ENCODE measurements at regions not wholly inside any gene's neighbourhood (a gene's known extent, or its start where the extent isn't known, plus 50 kb on each side); places are given as distances from the start of the nearest gene placed in this dataset.

DNA sequence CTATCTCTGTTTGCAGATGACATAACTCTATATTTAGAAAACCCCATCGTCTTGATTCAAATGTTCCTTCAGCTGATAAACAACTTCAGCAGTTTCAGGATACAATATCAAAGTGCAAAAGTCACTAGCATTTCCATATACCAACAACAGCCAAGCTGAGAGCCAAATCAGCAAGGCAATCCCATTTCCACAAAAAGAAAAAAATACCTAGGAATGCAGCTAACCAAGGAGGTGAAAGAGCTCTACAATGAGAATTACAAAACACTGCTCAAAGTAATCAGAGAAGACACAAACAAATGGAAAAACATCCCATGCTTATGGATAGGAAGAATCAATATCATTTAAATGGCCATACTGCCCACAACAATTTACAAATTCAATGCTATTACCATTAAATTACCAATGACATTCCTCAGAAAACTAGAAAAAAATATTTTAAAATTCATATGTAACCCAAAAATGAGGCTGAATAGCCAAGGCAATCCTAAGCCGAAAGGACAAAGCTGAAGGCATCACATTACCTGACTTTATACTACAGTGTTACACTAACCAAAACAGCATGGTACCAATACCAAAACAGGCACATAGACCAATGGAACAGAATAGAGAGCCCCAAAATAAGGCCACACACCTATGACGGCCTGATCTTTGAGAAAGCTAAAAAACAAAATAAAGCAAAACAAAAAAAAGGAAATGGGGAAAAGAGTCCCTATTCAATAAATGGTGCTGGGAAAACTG is 901.7 kb downstream of the LRFN5 start:
- H4K8ac ChIP-seq (ENCODE audit: low read depth, low read length): no peak overlapping the region
- no peak overlapping the region for H3K9ac ChIP-seq (ENCODE audit: low read length)
- no peak overlapping the region for H2BK12ac ChIP-seq (ENCODE audit: low read length)
- H2BK5ac ChIP-seq (ENCODE audit: low read depth, low read length, poor library complexity): no peak overlapping the region
- H3K4me3 ChIP-seq (ENCODE audit: low read depth, low read length): no peak overlapping the region
- H3K36me3 ChIP-seq (ENCODE audit: control insufficient read depth in 1 of 2, insufficient read depth in 2 of 2, low read length in 2 of 2): no peaks in the 10 kb centered on the region
- H3K4ac ChIP-seq (ENCODE audit: low read depth, low read length): no peak overlapping the region
- H3K79me1 ChIP-seq (ENCODE audit: low read length): no peaks in the 10 kb centered on the region
- no peak overlapping the region for H3K14ac ChIP-seq (ENCODE audit: low read length)
- H4K91ac ChIP-seq (ENCODE audit: low read depth, low read length): no peak overlapping the region
- H3K4me1 ChIP-seq (ENCODE audit: control insufficient read depth in 1 of 2, insufficient read depth in 2 of 2, low read length in 2 of 2): no peaks in the 10 kb centered on the region
- H2AFZ ChIP-seq (ENCODE audit: insufficient read depth, low read length, poor library complexity): no peak overlapping the region
- no peaks in the 10 kb centered on the region for H3K9me3 ChIP-seq (ENCODE audit: insufficient read depth, low read depth, low read length)
- no peak overlapping the region for H3K23ac ChIP-seq (ENCODE audit: low read length)
- no peak overlapping the region for H3K27ac ChIP-seq (ENCODE audit: low read depth, low read length)
- no peak for DNase-seq
- no peaks in the 10 kb centered on the region for H3K27me3 ChIP-seq (ENCODE audit: insufficient read depth, low read length)
- no peak overlapping the region for H2AK5ac ChIP-seq (ENCODE audit: low read length)
- no CpG with 5 or more reads among the region's 3 CpGs for WGBS (ENCODE audit: extremely low coverage, insufficient coverage, insufficient read length)
- H2BK120ac ChIP-seq (ENCODE audit: insufficient read depth, low read length, poor library complexity): no peak overlapping the region
- H3K18ac ChIP-seq (ENCODE audit: low read length): no peak overlapping the region
- no peak overlapping the region for H4K12ac ChIP-seq (ENCODE audit: low read depth, low read length)
- no peaks in the 10 kb centered on the region for H3K79me2 ChIP-seq (ENCODE audit: control insufficient read depth, insufficient read depth, low read length, poor library complexity)
- no peak overlapping the region for H3K4me2 ChIP-seq (ENCODE audit: low read length)

DNA sequence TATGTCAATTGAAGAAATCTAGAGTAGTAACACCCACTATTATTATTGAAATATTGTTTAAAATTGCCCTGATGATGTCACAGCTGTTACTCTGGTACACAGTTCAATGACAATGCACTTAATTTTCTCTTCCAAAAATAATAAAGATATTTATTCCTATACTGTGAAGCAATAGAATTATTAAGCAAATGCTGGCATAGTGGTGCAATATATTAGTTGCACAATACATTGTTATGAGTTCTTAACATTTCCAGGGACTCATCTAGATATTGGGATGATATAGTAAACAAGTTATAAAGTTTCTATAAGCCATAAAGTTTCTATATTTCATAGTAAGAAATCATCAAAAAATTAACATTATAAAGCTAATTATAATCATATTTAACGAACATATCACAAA is 897.8 kb downstream of the LRFN5 start:
- H3K23ac ChIP-seq (ENCODE audit: low read length): no peak overlapping the region

DNA sequence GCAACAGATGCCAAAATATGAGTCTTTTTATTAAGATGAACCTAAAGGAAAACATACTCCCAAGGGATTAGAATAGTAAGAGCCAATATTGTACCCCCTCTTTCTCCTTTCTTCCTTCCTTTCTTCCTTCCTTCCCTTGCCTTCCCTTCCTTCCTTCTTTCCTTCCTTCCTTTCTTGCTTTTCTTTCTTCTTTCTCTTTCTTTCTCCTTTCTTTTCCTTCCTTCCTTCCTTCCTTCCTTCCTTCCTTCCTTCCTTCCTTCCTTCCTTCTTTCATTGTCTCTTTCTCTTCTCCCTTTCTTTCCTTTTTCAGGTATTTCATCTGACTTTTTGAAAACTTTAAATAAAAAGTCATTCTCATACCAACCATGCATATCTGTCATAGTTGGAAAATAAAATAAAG is 892.5 kb downstream of the LRFN5 start:
- Histone ChIP-seq H3K18ac (ENCODE audit: low read length) (no peak overlapping the region), H3K14ac (ENCODE audit: low read length) (no peak overlapping the region), H3K4me2 (ENCODE audit: low read length) (no peak overlapping the region), H2AK5ac (ENCODE audit: low read length) (no peak overlapping the region), H3K27me3 (ENCODE audit: insufficient read depth, low read length) (no peaks in the 10 kb centered on the region), H3K9ac (ENCODE audit: low read length) (no peak overlapping the region), H3K27ac (ENCODE audit: low read depth, low read length) (no peak overlapping the region), H2BK12ac (ENCODE audit: low read length) (no peak overlapping the region), H3K79me1 (ENCODE audit: low read length) (no peaks in the 10 kb centered on the region), H3K23ac (ENCODE audit: low read length) (no peak overlapping the region), H3K79me2 (ENCODE audit: control insufficient read depth, insufficient read depth, low read length, poor library complexity) (no peaks in the 10 kb centered on the region), H3K4me3 (ENCODE audit: low read depth, low read length) (no peak overlapping the region), H4K91ac (ENCODE audit: low read depth, low read length) (no peak overlapping the region), H4K12ac (ENCODE audit: low read depth, low read length) (no peak overlapping the region), H2BK5ac (ENCODE audit: low read depth, low read length, poor library complexity) (no peak overlapping the region), H3K4ac (ENCODE audit: low read depth, low read length) (no peak overlapping the region), H2AFZ (ENCODE audit: insufficient read depth, low read length, poor library complexity) (no peak overlapping the region), H3K4me1 (ENCODE audit: control insufficient read depth in 1 of 2, insufficient read depth in 2 of 2, low read length in 2 of 2) (no peaks in the 10 kb centered on the region), H3K9me3 (ENCODE audit: insufficient read depth, low read depth, low read length) (no peaks in the 10 kb centered on the region), H3K36me3 (ENCODE audit: control insufficient read depth in 1 of 2, insufficient read depth in 2 of 2, low read length in 2 of 2) (no peaks in the 10 kb centered on the region), H2BK120ac (ENCODE audit: insufficient read depth, low read length, poor library complexity) (no peak overlapping the region), H4K8ac (ENCODE audit: low read depth, low read length) (no peak overlapping the region)
- no peak for DNase-seq

More for the DNA sequence above, 897.8 kb downstream of the LRFN5 start:
- Histone ChIP-seq H2BK5ac (ENCODE audit: low read depth, low read length, poor library complexity) (no peak overlapping the region), H3K4me1 (ENCODE audit: control insufficient read depth in 1 of 2, insufficient read depth in 2 of 2, low read length in 2 of 2) (no peaks in the 10 kb centered on the region), H3K36me3 (ENCODE audit: control insufficient read depth in 1 of 2, insufficient read depth in 2 of 2, low read length in 2 of 2) (no peaks in the 10 kb centered on the region), H3K4me3 (ENCODE audit: low read depth, low read length) (no peak overlapping the region), H3K9ac (ENCODE audit: low read length) (no peak overlapping the region), H3K4me2 (ENCODE audit: low read length) (no peak overlapping the region), H3K27ac (ENCODE audit: low read depth, low read length) (no peak overlapping the region), H3K79me1 (ENCODE audit: low read length) (no peaks in the 10 kb centered on the region), H2BK12ac (ENCODE audit: low read length) (no peak overlapping the region), H3K4ac (ENCODE audit: low read depth, low read length) (no peak overlapping the region), H3K9me3 (ENCODE audit: insufficient read depth, low read depth, low read length) (no peaks in the 10 kb centered on the region), H3K27me3 (ENCODE audit: insufficient read depth, low read length) (no peaks in the 10 kb centered on the region), H4K91ac (ENCODE audit: low read depth, low read length) (no peak overlapping the region), H2BK120ac (ENCODE audit: insufficient read depth, low read length, poor library complexity) (no peak overlapping the region), H3K79me2 (ENCODE audit: control insufficient read depth, insufficient read depth, low read length, poor library complexity) (no peaks in the 10 kb centered on the region), H2AK5ac (ENCODE audit: low read length) (no peak overlapping the region), H4K8ac (ENCODE audit: low read depth, low read length) (no peak overlapping the region), H4K12ac (ENCODE audit: low read depth, low read length) (no peak overlapping the region), H3K18ac (ENCODE audit: low read length) (no peak overlapping the region), H3K14ac (ENCODE audit: low read length) (no peak overlapping the region), H2AFZ (ENCODE audit: insufficient read depth, low read length, poor library complexity) (no peak overlapping the region)
- DNase-seq: no peak
- WGBS (ENCODE audit: extremely low coverage, insufficient coverage, insufficient read length): no CpG with 5 or more reads among the region's 1 CpG

DNA sequence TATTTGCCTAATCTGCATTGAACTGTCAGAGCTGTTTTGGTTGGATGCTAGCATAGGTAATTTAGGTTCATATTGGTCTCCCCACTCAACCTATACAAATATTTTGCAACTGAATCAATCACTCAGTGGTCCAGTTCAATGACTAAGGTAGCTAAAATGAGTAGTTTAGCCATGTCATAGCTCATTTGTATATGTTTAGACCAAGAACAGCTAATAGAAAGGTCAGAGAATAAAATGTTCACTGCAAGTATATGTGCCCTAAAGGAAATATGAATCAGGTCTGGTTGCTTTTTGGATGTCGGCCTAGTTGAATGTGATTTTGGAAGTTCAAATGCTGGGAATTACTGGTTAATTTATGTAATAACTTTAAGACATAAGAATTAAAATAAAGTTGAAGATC is 883.9 kb downstream of the LRFN5 start:
- no peak overlapping the region for H2BK12ac ChIP-seq (ENCODE audit: low read length)
- H3K36me3 ChIP-seq (ENCODE audit: control insufficient read depth in 1 of 2, insufficient read depth in 2 of 2, low read length in 2 of 2): no peaks in the 10 kb centered on the region
- H4K8ac ChIP-seq (ENCODE audit: low read depth, low read length): no peak overlapping the region
- H3K27me3 ChIP-seq (ENCODE audit: insufficient read depth, low read length): no peaks in the 10 kb centered on the region
- DNase-seq: no peak
- H2BK120ac ChIP-seq (ENCODE audit: insufficient read depth, low read length, poor library complexity): no peak overlapping the region
- no peaks in the 10 kb centered on the region for H3K9me3 ChIP-seq (ENCODE audit: insufficient read depth, low read depth, low read length)
- H3K14ac ChIP-seq (ENCODE audit: low read length): no peak overlapping the region
- H3K9ac ChIP-seq (ENCODE audit: low read length): no peak overlapping the region
- H3K4ac ChIP-seq (ENCODE audit: low read depth, low read length): no peak overlapping the region
- H3K79me1 ChIP-seq (ENCODE audit: low read length): no peaks in the 10 kb centered on the region
- no peak overlapping the region for H3K27ac ChIP-seq (ENCODE audit: low read depth, low read length)
- H4K91ac ChIP-seq (ENCODE audit: low read depth, low read length): no peak overlapping the region
- no peak overlapping the region for H2AFZ ChIP-seq (ENCODE audit: insufficient read depth, low read length, poor library complexity)
- WGBS (ENCODE audit: extremely low coverage, insufficient coverage, insufficient read length): no CpG with 5 or more reads among the region's 1 CpG
- H4K12ac ChIP-seq (ENCODE audit: low read depth, low read length): no peak overlapping the region
- no peak overlapping the region for H3K18ac ChIP-seq (ENCODE audit: low read length)
- no peak overlapping the region for H3K4me3 ChIP-seq (ENCODE audit: low read depth, low read length)
- H3K79me2 ChIP-seq (ENCODE audit: control insufficient read depth, insufficient read depth, low read length, poor library complexity): no peaks in the 10 kb centered on the region
- no peak overlapping the region for H2AK5ac ChIP-seq (ENCODE audit: low read length)
- H3K4me1 ChIP-seq (ENCODE audit: control insufficient read depth in 1 of 2, insufficient read depth in 2 of 2, low read length in 2 of 2): no peaks in the 10 kb centered on the region
- no peak overlapping the region for H2BK5ac ChIP-seq (ENCODE audit: low read depth, low read length, poor library complexity)
- no peak overlapping the region for H3K23ac ChIP-seq (ENCODE audit: low read length)
- no peak overlapping the region for H3K4me2 ChIP-seq (ENCODE audit: low read length)
